H1 (cell line): ENCODE measurements at regions not wholly inside any gene's neighbourhood (a gene's known extent, or its start where the extent isn't known, plus 50 kb on each side); places are given as distances from the start of the nearest gene placed in this dataset.

Experiments used
- CTCF ChIA-PET: fragments of 300-600 bp; sonication (Branson Sonifier 250); formaldehyde crosslinking; loops from one replicate; lab custom pipeline; 2021; ENCODE audit not compliant: partially characterized antibody; lab: Charles Lee
- POLR2A ChIA-PET: fragments of 300-600 bp; sonication (Branson Sonifier 250); formaldehyde crosslinking; loops from one replicate; lab custom pipeline; 2021; ENCODE audit warnings: inconsistent platforms; ENCODE audit not compliant: partially characterized antibody; lab: Charles Lee
- DNase-seq, 2 experiments: peaks; one replicate each; pipeline versions ENCODE4 v3.0.0 to v3.0.0-alpha.2; 2010 to 2022; ENCODE audit warnings: low spot score in 2 of 2, low read depth in 1 of 2, mixed read lengths in 1 of 2
- FAIRE-seq: peaks from 2 replicates; lab custom pipeline; 2011; peaks lifted over from hg19 to GRCh38; lab: Jason Lieb, UNC
- H2AFZ ChIP-seq: 2 replicates; pipeline ENCODE4 v1.8.1; 2012; ENCODE audit warnings: low read length, inconsistent platforms
- H2AK5ac ChIP-seq: 2 replicates; pipeline ENCODE4 v1.6.1; 2013; ENCODE audit warnings: low read depth, low read length
- H2BK120ac ChIP-seq: replicated peaks from 2 replicates; pipeline ENCODE3; 2013; ENCODE audit warnings: low read depth, low read length, inconsistent platforms
- H2BK12ac ChIP-seq: 2 replicates; pipeline ENCODE4 v1.6.1; 2013; ENCODE audit warnings: low read depth, low read length
- H2BK15ac ChIP-seq: 2 replicates; pipeline ENCODE4 v1.6.1; 2013; ENCODE audit warnings: low read length
- H2BK20ac ChIP-seq: 2 replicates; pipeline ENCODE4 v1.6.1; 2013; ENCODE audit warnings: low read length
- H2BK5ac ChIP-seq: 2 replicates; pipeline ENCODE4 v1.6.1; 2013; ENCODE audit warnings: low read depth, low read length
- H3K14ac ChIP-seq: 2 replicates; pipeline ENCODE4 v1.6.1; 2013; ENCODE audit warnings: inconsistent platforms; ENCODE audit not compliant: insufficient read length
- H3K18ac ChIP-seq: 2 replicates; pipeline ENCODE4 v1.6.1; 2013; ENCODE audit warnings: low read length; ENCODE audit errors: extremely low read depth
- H3K23ac ChIP-seq: 2 replicates; pipeline ENCODE4 v1.6.1; 2013; ENCODE audit warnings: inconsistent platforms; ENCODE audit not compliant: insufficient read length
- H3K23me2 ChIP-seq: 2 replicates; pipeline ENCODE4 v1.6.1; 2013; ENCODE audit warnings: low read depth, low read length
- H3K27ac ChIP-seq: 2 replicates; pipeline ENCODE4 v1.6.1; 2011; ENCODE audit warnings: low read depth, low read length, inconsistent platforms
- H3K27me3 ChIP-seq, 4 experiments: replicated peaks in 1 of 4; 1 replicate in 1 of 4; 2 replicates in 3 of 4; pipeline versions ENCODE4 v1.6.1 to v1.8.1; 2011 to 2013; ENCODE audit warnings: low read length in 3 of 4, mild to moderate bottlenecking in 3 of 4, inconsistent platforms in 2 of 4, mixed read lengths in 2 of 4, moderate library complexity in 1 of 4; ENCODE audit not compliant: control insufficient read depth in 3 of 4, insufficient read depth in 3 of 4; ENCODE audit errors: extremely low read depth in 1 of 4
- H3K36me3 ChIP-seq, 4 experiments: 2 replicates each; pipeline versions ENCODE4 v1.6.1 to v1.8.1; 2011 to 2013; ENCODE audit warnings: mild to moderate bottlenecking in 4 of 4, low read length in 3 of 4, moderate library complexity in 2 of 4, control low read depth in 1 of 4, inconsistent platforms in 1 of 4; ENCODE audit not compliant: insufficient read depth in 4 of 4, control insufficient read depth in 2 of 4
- H3K4ac ChIP-seq: replicated peaks from 2 replicates; pipeline ENCODE3; 2013; ENCODE audit warnings: low read length, low read depth, mixed read lengths, inconsistent platforms; ENCODE audit not compliant: insufficient read length
- H3K4me1 ChIP-seq, 4 experiments: replicated peaks in 1 of 4; 1 replicate in 1 of 4; 2 replicates in 3 of 4; pipeline versions ENCODE4 v1.6.1 to v1.8.1; 2011 to 2013; ENCODE audit warnings: low read length in 3 of 4, inconsistent platforms in 2 of 4, mixed read lengths in 1 of 4; ENCODE audit not compliant: insufficient read depth in 4 of 4, control insufficient read depth in 3 of 4
- H3K4me2 ChIP-seq, 2 experiments: 2 replicates each; pipeline versions ENCODE4 v1.6.1 to v1.8.1; 2011 to 2013; ENCODE audit warnings: low read depth in 2 of 2, low read length in 2 of 2, control low read depth in 1 of 2, inconsistent platforms in 1 of 2, mild to moderate bottlenecking in 1 of 2; ENCODE audit not compliant: insufficient read depth in 1 of 2
- H3K4me3 ChIP-seq, 4 experiments: fragments of 200-600, 300-600 bp in 1 of 4; sonication (generic), shearing (Covaris generic), sonication (Bioruptor Twin) in 1 of 4; 2 replicates each; pipeline versions ENCODE4 v1.5.1 to v1.8.1; 2011 to 2016; ENCODE audit warnings: low read length in 4 of 4, low read depth in 3 of 4, control low read depth in 2 of 4, inconsistent platforms in 2 of 4, mild to moderate bottlenecking in 2 of 4, mixed read lengths in 1 of 4, moderate library complexity in 1 of 4; ENCODE audit not compliant: insufficient read depth in 2 of 4; ENCODE audit errors: extremely low read depth in 1 of 4
- H3K56ac ChIP-seq: replicated peaks from 2 replicates; pipeline ENCODE3; 2013; ENCODE audit warnings: low read depth, mild to moderate bottlenecking, mixed read lengths, low read length, inconsistent platforms; ENCODE audit not compliant: insufficient read length
- H3K79me1 ChIP-seq: 2 replicates; pipeline ENCODE4 v1.6.1; 2013; ENCODE audit warnings: low read depth, low read length, control low read depth
- H3K79me2 ChIP-seq, 2 experiments: 2 replicates each; pipeline versions ENCODE4 v1.6.1 to v1.8.1; 2012 to 2013; ENCODE audit warnings: low read length in 2 of 2, mild to moderate bottlenecking in 2 of 2, inconsistent platforms in 1 of 2; ENCODE audit not compliant: insufficient read depth in 2 of 2, control insufficient read depth in 1 of 2
- H3K9ac ChIP-seq, 4 experiments: replicated peaks in 1 of 4; 1 replicate in 1 of 4; 2 replicates in 3 of 4; pipeline versions ENCODE4 v1.6.1 to v1.8.1; 2011 to 2013; ENCODE audit warnings: low read depth in 3 of 4, low read length in 3 of 4, control low read depth in 2 of 4, mild to moderate bottlenecking in 2 of 4, moderate library complexity in 2 of 4, inconsistent platforms in 1 of 4; ENCODE audit errors: extremely low read depth in 1 of 4
- H3K9me3 ChIP-seq, 2 experiments: 2 replicates each; pipeline versions ENCODE4 v1.6.1 to v1.8.1; 2012 to 2013; ENCODE audit warnings: mild to moderate bottlenecking in 2 of 2, moderate library complexity in 2 of 2, control low read depth in 1 of 2, inconsistent platforms in 1 of 2, low read depth in 1 of 2, low read length in 1 of 2, mixed read lengths in 1 of 2; ENCODE audit not compliant: insufficient read depth in 2 of 2
- H4K20me1 ChIP-seq, 2 experiments: replicated peaks in 1 of 2; 2 replicates each; pipeline versions ENCODE3 to v1.8.1; 2011 to 2013; ENCODE audit warnings: inconsistent platforms in 2 of 2, low read length in 2 of 2, mild to moderate bottlenecking in 1 of 2; ENCODE audit not compliant: insufficient read depth in 2 of 2, control insufficient read depth in 1 of 2
- H4K5ac ChIP-seq: 2 replicates; pipeline ENCODE4 v1.6.1; 2013; ENCODE audit warnings: low read length, low read depth, mixed read lengths, inconsistent platforms; ENCODE audit not compliant: insufficient read length
- H4K8ac ChIP-seq: 2 replicates; pipeline ENCODE4 v1.8.0; 2013; ENCODE audit warnings: mild to moderate bottlenecking, moderate library complexity, low read length, inconsistent platforms; ENCODE audit not compliant: insufficient read depth; ENCODE audit errors: extremely low read depth
- H4K91ac ChIP-seq: replicated peaks from 2 replicates; pipeline ENCODE3; 2013; ENCODE audit warnings: low read length, mixed read lengths, inconsistent platforms; ENCODE audit not compliant: insufficient read length
- CBX5 ChIP-seq: fragments of 300-800, 300-1000 bp; sonication (generic); IDR thresholded peaks from 2 replicates; pipeline ENCODE4 v1.7.1; 2016; ENCODE audit warnings: antibody characterized with exemption, low read length, low read depth
- CEBPB ChIP-seq: IDR thresholded peaks from 2 replicates; pipeline ENCODE4 v1.6.1; 2012; ENCODE audit warnings: low read depth, low read length
- CHD2 ChIP-seq: IDR thresholded peaks from 2 replicates; pipeline ENCODE4 v1.6.1; 2012; ENCODE audit warnings: low read length, improper control_type of control experiment
- CTBP2 ChIP-seq: IDR thresholded peaks from 2 replicates; pipeline ENCODE4 v1.7.0; 2011; ENCODE audit warnings: borderline replicate concordance, mild to moderate bottlenecking, moderate library complexity, mixed read lengths, low read length; ENCODE audit not compliant: insufficient read depth, insufficient read length
- EGR1 ChIP-seq: IDR thresholded peaks from 2 replicates; pipeline ENCODE4 v1.6.1; 2011; ENCODE audit warnings: low read depth, low read length, borderline replicate concordance
- EZH2 ChIP-seq: fragments of 200-600 bp; sonication (generic); IDR thresholded peaks from 2 replicates; pipeline ENCODE4 v1.7.1; 2012; ENCODE audit warnings: low read depth, mild to moderate bottlenecking, moderate library complexity, low read length, inconsistent platforms; ENCODE audit not compliant: severe bottlenecking
- GTF2F1 ChIP-seq: IDR thresholded peaks from 2 replicates; pipeline ENCODE4 v1.6.1; 2012; ENCODE audit warnings: low read depth, low read length, improper control_type of control experiment, borderline replicate concordance
- HDAC6 ChIP-seq: IDR thresholded peaks from one replicate; pipeline ENCODE4 v1.7.1; 2012; ENCODE audit warnings: low read depth, mild to moderate bottlenecking, inconsistent platforms, low read length, moderate library complexity
- MAFK ChIP-seq: IDR thresholded peaks from 2 replicates; pipeline ENCODE4 v1.6.1; 2012; ENCODE audit warnings: low read depth, mild to moderate bottlenecking, improper control_type of control experiment, low read length
- RXRA ChIP-seq: IDR thresholded peaks from 2 replicates; pipeline ENCODE4 v1.6.1; 2011; ENCODE audit warnings: low read depth, mild to moderate bottlenecking, low read length, moderate library complexity; ENCODE audit not compliant: insufficient read depth
- SAP30 ChIP-seq: fragments of 300-600 bp; sonication (generic); IDR thresholded peaks from 2 replicates; pipeline ENCODE4 v1.7.1; 2012; ENCODE audit warnings: low read length, moderate library complexity, mild to moderate bottlenecking, inconsistent platforms; ENCODE audit not compliant: insufficient read depth, insufficient replicate concordance
- SIN3A ChIP-seq, 2 experiments: IDR thresholded peaks in 1 of 2; conservative IDR thresholded peaks in 1 of 2; 2 replicates each; pipeline ENCODE4 v1.6.1; 2011 to 2012; ENCODE audit warnings: low read length in 2 of 2, improper control_type of control experiment in 1 of 2, low read depth in 1 of 2, mild to moderate bottlenecking in 1 of 2
- SIRT6 ChIP-seq: IDR thresholded peaks from one replicate; pipeline ENCODE4 v1.7.1; 2012; ENCODE audit warnings: low read length, inconsistent platforms
- SRF ChIP-seq: IDR thresholded peaks from 2 replicates; pipeline ENCODE4 v1.6.1; 2011; ENCODE audit warnings: mild to moderate bottlenecking, low read depth, low read length, moderate library complexity
- TAF7 ChIP-seq: optimal IDR thresholded peaks from 2 replicates; pipeline ENCODE3; 2011; ENCODE audit warnings: low read depth, mild to moderate bottlenecking, inconsistent platforms, low read length, moderate library complexity, borderline replicate concordance
- TCF12 ChIP-seq: IDR thresholded peaks from 2 replicates; pipeline ENCODE4 v1.6.1; 2011; ENCODE audit warnings: low read depth, mild to moderate bottlenecking, low read length
- TEAD4 ChIP-seq: IDR thresholded peaks from 2 replicates; pipeline ENCODE4 v1.6.1; 2012; ENCODE audit warnings: low read depth, low read length, inconsistent platforms, mixed read lengths

DNA sequence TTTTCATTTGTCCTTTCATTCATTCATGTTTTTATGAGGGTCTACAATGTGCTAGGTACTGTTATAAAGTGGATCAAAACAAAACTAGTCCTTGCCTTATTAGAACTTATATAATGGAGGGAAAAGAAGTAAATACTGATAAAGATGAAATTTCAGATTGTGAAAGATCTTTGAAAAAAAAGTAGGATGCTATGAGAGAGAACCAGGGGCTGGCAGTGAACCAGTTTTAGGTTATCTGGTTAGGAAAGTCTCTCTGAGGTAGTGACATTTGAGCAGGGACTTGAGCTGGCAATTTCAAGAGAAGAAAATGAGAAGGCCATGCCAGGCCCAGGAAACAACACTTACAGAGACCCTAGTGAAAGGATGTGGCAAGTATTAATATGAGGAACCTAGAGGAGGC is 57.3 kb upstream of the E2F7 start:
- Histone ChIP-seq H3K27ac (no peak overlapping the region), H4K8ac (no peak overlapping the region), H3K79me2 (no peaks in the 10 kb centered on the region), H4K91ac (no peak overlapping the region), H3K4me3 (no peak overlapping the region), H3K4me2 (no peak overlapping the region), H3K9ac (no peak overlapping the region), H3K56ac (no peak overlapping the region), H2BK5ac (no peak overlapping the region), H3K23ac (no peak overlapping the region), H2BK12ac (no peak overlapping the region), H4K20me1 (no peaks in the 10 kb centered on the region), H2AFZ (no peak overlapping the region), H3K9me3 (no peaks in the 10 kb centered on the region), H3K14ac (no peak overlapping the region), H2BK15ac (no peak overlapping the region), H3K23me2 (no peaks in the 10 kb centered on the region), H4K5ac (no peak overlapping the region), H2BK20ac (no peak overlapping the region), H2BK120ac (no peak overlapping the region), H3K36me3 (no peaks in the 10 kb centered on the region), H3K27me3 (no peaks in the 10 kb centered on the region), H3K4ac (no peak overlapping the region), H3K18ac (no peak overlapping the region), H3K79me1 (no peaks in the 10 kb centered on the region), H2AK5ac (no peak overlapping the region), H3K4me1 (no peaks in the 10 kb centered on the region)
- ChIA-PET POLR2A (no interaction called here), CTCF (interaction anchor here (1.0 kb wide), 1 partner anchor 15 kb away, joined by 3 read pairs; no protein-coding TSS in a partner anchor)
- no peak for DNase-seq
- no peak for FAIRE-seq
- TF ChIP-seq SAP30 (no peak), TCF12 (no peak), SRF (no peak), EZH2 (no peak), SIN3A (conservative IDR thresholded peaks at IDR 0.05 in 1 of 2, IDR thresholded peaks at IDR 0.05 in 1 of 2; ENCODE audit: low read depth in 1 of 2, low read length in 2 of 2) (no peak), CEBPB (no peak), HDAC6 (no peak), TEAD4 (no peak), CBX5 (no peak), MAFK (no peak), GTF2F1 (no peak), TAF7 (no peak), RXRA (no peak), SIRT6 (no peak), CHD2 (no peak), CTBP2 (no peak), EGR1 (no peak)
- TF ChIP-seq, all 59 proteins: peak for 0
